Liver (tissue), 8 donors: ENCODE measurements at regions not wholly inside any gene's neighbourhood (a gene's known extent, or its start where the extent isn't known, plus 50 kb on each side); places are given as distances from the start of the nearest gene placed in this dataset.

Experiments
- DNase-seq: peaks from one replicate; pipeline ENCODE4 v3.0.0-alpha.2; 2017; ENCODE audit warnings: low spot score
- H3K27ac ChIP-seq, 2 donors: one replicate each; pipeline ENCODE4 v1.7.0; 2013; ENCODE audit warnings: inconsistent platforms in 2 of 2, low read length in 2 of 2, control low read depth in 1 of 2, low read depth in 1 of 2, mild to moderate bottlenecking in 1 of 2
- H3K27me3 ChIP-seq, 4 donors: one replicate each; pipeline versions ENCODE4 v1.6.1 to v1.7.0; 2013; ENCODE audit warnings: low read length in 3 of 4, inconsistent platforms in 1 of 4, mild to moderate bottlenecking in 1 of 4, moderate library complexity in 1 of 4; ENCODE audit not compliant: control insufficient read depth in 4 of 4, insufficient read depth in 4 of 4
- H3K36me3 ChIP-seq, 4 donors: one replicate each; pipeline versions ENCODE4 v1.6.1 to v1.7.0; 2013; ENCODE audit warnings: low read length in 3 of 4, mild to moderate bottlenecking in 3 of 4, low read depth in 1 of 4, moderate library complexity in 1 of 4; ENCODE audit not compliant: control insufficient read depth in 4 of 4, insufficient read depth in 3 of 4
- H3K4me1 ChIP-seq, 4 donors: one replicate each; pipeline versions ENCODE4 v1.6.1 to v1.7.0; 2013; ENCODE audit warnings: low read length in 3 of 4, mild to moderate bottlenecking in 3 of 4, moderate library complexity in 1 of 4; ENCODE audit not compliant: control insufficient read depth in 4 of 4, insufficient read depth in 4 of 4
- H3K4me3 ChIP-seq, 3 donors: one replicate each; pipeline versions ENCODE4 v1.6.1 to v1.7.0; 2013; ENCODE audit warnings: low read length in 3 of 3, control low read depth in 1 of 3, low read depth in 1 of 3, mild to moderate bottlenecking in 1 of 3
- H3K9ac ChIP-seq, 2 donors: one replicate each; pipeline ENCODE4 v1.7.0; 2013; ENCODE audit warnings: low read length in 2 of 2, mild to moderate bottlenecking in 2 of 2, moderate library complexity in 2 of 2, control low read depth in 1 of 2, low read depth in 1 of 2
- H3K9me3 ChIP-seq, 4 donors: one replicate each; pipeline versions ENCODE4 v1.6.1 to v1.7.0; 2013; ENCODE audit warnings: low read length in 3 of 4; ENCODE audit not compliant: control insufficient read depth in 4 of 4
- ATF3 ChIP-seq: IDR thresholded peaks from 2 replicates; pipeline ENCODE4 v1.6.1; 2016; ENCODE audit warnings: antibody characterized with exemption
- CTCF ChIP-seq: fragments of 150-350 bp; IDR thresholded peaks from 2 replicates; pipeline ENCODE4 v1.5.1; 2017; ENCODE audit warnings: improper control_type of control experiment, low read depth, low read length; ENCODE audit not compliant: missing input control
- GABPA ChIP-seq, 2 donors: IDR thresholded peaks in 1 of 2; conservative IDR thresholded peaks in 1 of 2; 2 replicates each; pipeline ENCODE4 v1.6.1; 2016; ENCODE audit warnings: antibody characterized with exemption in 2 of 2, mild to moderate bottlenecking in 1 of 2, moderate library complexity in 1 of 2
- HNF4A ChIP-seq, 2 donors: conservative IDR thresholded peaks; 2 replicates each; pipeline ENCODE4 v1.6.1; 2016; ENCODE audit warnings: antibody characterized with exemption in 2 of 2, mild to moderate bottlenecking in 2 of 2
- HNF4G ChIP-seq: IDR thresholded peaks from 2 replicates; pipeline ENCODE4 v1.6.1; 2016; ENCODE audit warnings: antibody characterized with exemption
- JUND ChIP-seq, 2 donors: IDR thresholded peaks; 2 replicates each; pipeline ENCODE4 v1.6.1; 2016; ENCODE audit warnings: antibody characterized with exemption in 2 of 2
- MAX ChIP-seq: IDR thresholded peaks from 2 replicates; pipeline ENCODE4 v1.6.1; 2016; ENCODE audit warnings: antibody characterized with exemption
- RAD21 ChIP-seq, 2 donors: IDR thresholded peaks; 2 replicates each; pipeline ENCODE4 v1.6.1; 2016; ENCODE audit warnings: antibody characterized with exemption in 2 of 2, mild to moderate bottlenecking in 2 of 2
- REST ChIP-seq: IDR thresholded peaks from 2 replicates; pipeline ENCODE4 v1.6.1; 2016; ENCODE audit warnings: antibody characterized with exemption, mild to moderate bottlenecking
- RXRA ChIP-seq, 2 donors: IDR thresholded peaks; 2 replicates each; pipeline ENCODE4 v1.6.1; 2017 to 2018; ENCODE audit warnings: antibody characterized with exemption in 2 of 2, mild to moderate bottlenecking in 1 of 2
- SP1 ChIP-seq: IDR thresholded peaks from 2 replicates; pipeline ENCODE4 v1.6.1; 2018; ENCODE audit warnings: antibody characterized with exemption, mild to moderate bottlenecking
- TAF1 ChIP-seq: conservative IDR thresholded peaks from 2 replicates; pipeline ENCODE4 v1.6.1; 2016; ENCODE audit warnings: antibody characterized with exemption, mild to moderate bottlenecking
- YY1 ChIP-seq: IDR thresholded peaks from 2 replicates; pipeline ENCODE4 v1.6.1; 2016; ENCODE audit warnings: antibody characterized with exemption, mild to moderate bottlenecking
- WGBS: extraction: QIAGEN DNeasy Blood & Tissue Kit; methylation state at CpG from one replicate; pipeline ENCODE4 v1.1.7; 2013; 5-methylcytosine and 5-hydroxymethylcytosine counted together
- donor health status: healthy.
- donor health status: healthy.
- donor health status: healthy.
- donor health status: healthy.
- donor health status: healthy.

- Histone ChIP-seq H3K4me1 (no peaks in the 10 kb centered on the region), H3K9ac (no peak overlapping the region), H3K4me3 (no peak overlapping the region), H3K9me3 (no peaks in the 10 kb centered on the region), H3K27me3 (peaks cover 0 to 9% (median 0%) of the 10 kb centered on the region in 4 donors), H3K27ac (no peak overlapping the region), H3K36me3 (no peaks in the 10 kb centered on the region)
- TF ChIP-seq HNF4G (no peak), SP1 (no peak), REST (no peak)
- WGBS, result 74% methylated on average over 1 of the region's 1 CpG
- DNase-seq, result no peak
These were observed 243.8 kb downstream of the CYP26B1 start for GRCh38 chr2:71903841-71904240.

- TF ChIP-seq HNF4A (conservative IDR thresholded peaks at IDR 0.05), result no peak
- TF ChIP-seq REST, result no peak
- TF ChIP-seq CTCF, result no peak
- TF ChIP-seq RAD21 (IDR thresholded peaks at IDR 0.05), result no peak
- no peak for TF ChIP-seq SP1
- no peak for TF ChIP-seq JUND (IDR thresholded peaks at IDR 0.05)
- TF ChIP-seq RXRA (IDR thresholded peaks at IDR 0.05), result no peak
- no peak for TF ChIP-seq ATF3
- no peak for TF ChIP-seq GABPA (IDR thresholded peaks at IDR 0.05 in 1 of 2, conservative IDR thresholded peaks at IDR 0.05 in 1 of 2)
- TF ChIP-seq YY1, result no peak
- TF ChIP-seq TAF1, result no peak
- TF ChIP-seq MAX, result no peak
- Histone ChIP-seq H3K9ac (no peak overlapping the region), H3K9me3 (no peaks in the 10 kb centered on the region), H3K4me3 (no peak overlapping the region), H3K4me1 (no peaks in the 10 kb centered on the region), H3K36me3 (no peaks in the 10 kb centered on the region), H3K27ac (no peak overlapping the region), H3K27me3 (peaks cover 0 to 4% (median 0%) of the 10 kb centered on the region in 4 donors)
- WGBS, result 61% methylated on average over 1 of the region's 1 CpG
- DNase-seq, result no peak
These were observed 246.2 kb downstream of the CYP26B1 start for GRCh38 chr2:71901466-71901865.
